PC-9 (cell line): ENCODE measurements at regions not wholly inside any gene's neighbourhood (a gene's known extent, or its start where the extent isn't known, plus 50 kb on each side); places are given as distances from the start of the nearest gene placed in this dataset.

Source experiments
- BruUV-seq: library from RNA; stranded (reverse); fragments of 400-500 nt; replicated peaks from 2 replicates; lab custom pipeline; 2021; lab: Mats Ljungman, UMichigan
- CTCF ChIA-PET: fragments of 300-600 bp; sonication (Branson Sonifier 250); formaldehyde crosslinking; loops from one replicate; lab custom pipeline; 2022; ENCODE audit warnings: antibody characterized with exemption; lab: Charles Lee
- POLR2A ChIA-PET: fragments of 300-600 bp; sonication (Branson Sonifier 250); formaldehyde crosslinking; loops from one replicate; lab custom pipeline; 2022; ENCODE audit warnings: antibody characterized with exemption; ENCODE audit not compliant: unreplicated experiment; lab: Charles Lee
- DNase-seq, 2 experiments: peaks; one replicate each; pipeline versions ENCODE4 v3.0.0 to v3.0.0-alpha.2; 2015 to 2022; ENCODE audit warnings: mixed read lengths in 1 of 2
- H2AFZ ChIP-seq: fragments of 200-600 bp; sonication (generic); 2 replicates; pipeline ENCODE4 v1.8.1; 2017; ENCODE audit warnings: antibody characterized with exemption
- H3F3A ChIP-seq: fragments of 200-600 bp; sonication (generic); 2 replicates; pipeline ENCODE4 v1.8.1; 2017; ENCODE audit warnings: antibody characterized with exemption, mild to moderate bottlenecking, low read depth; ENCODE audit not compliant: insufficient read depth
- H3K27ac ChIP-seq: fragments of 200-600 bp; sonication (generic); 2 replicates; pipeline ENCODE4 v1.6.1; 2016; ENCODE audit warnings: mixed run types
- H3K27me3 ChIP-seq: fragments of 200-600 bp; sonication (generic); 2 replicates; pipeline ENCODE4 v1.6.1; 2016; ENCODE audit warnings: low read depth, mixed run types; ENCODE audit not compliant: insufficient read depth
- H3K36me3 ChIP-seq: fragments of 200-600 bp; sonication (generic); 2 replicates; pipeline ENCODE4 v1.6.1; 2016; ENCODE audit warnings: low read depth, mixed run types
- H3K4me1 ChIP-seq: fragments of 200-600 bp; sonication (generic); replicated peaks from 2 replicates; pipeline ENCODE4 v1.6.1; 2016; ENCODE audit warnings: mixed run types; ENCODE audit not compliant: insufficient read depth
- H3K4me2 ChIP-seq: fragments of 200-600 bp; sonication (generic); 2 replicates; pipeline ENCODE4 v1.6.1; 2017; ENCODE audit warnings: mixed run types
- H3K4me3 ChIP-seq: fragments of 200-600 bp; sonication (generic); 2 replicates; pipeline ENCODE4 v1.6.1; 2016; ENCODE audit warnings: mixed run types
- H3K79me2 ChIP-seq: fragments of 200-600 bp; sonication (generic); 2 replicates; pipeline ENCODE4 v1.6.1; 2017; ENCODE audit warnings: low read depth, mixed run types
- H3K9me2 ChIP-seq: fragments of 200-600 bp; sonication (generic); 2 replicates; pipeline ENCODE4 v1.8.1; 2017; ENCODE audit warnings: mild to moderate bottlenecking; ENCODE audit not compliant: insufficient read depth
- H3K9me3 ChIP-seq: fragments of 200-600 bp; sonication (generic); 2 replicates; pipeline ENCODE4 v1.8.1; 2016; ENCODE audit warnings: low read depth; ENCODE audit not compliant: insufficient read depth
- H4K20me1 ChIP-seq: fragments of 200-600 bp; sonication (generic); 2 replicates; pipeline ENCODE4 v1.8.1; 2017; ENCODE audit not compliant: insufficient read depth
- EZH2 ChIP-seq: fragments of 200-600 bp; sonication (generic); IDR thresholded peaks from 2 replicates; pipeline ENCODE4 v1.8.0; 2017; ENCODE audit warnings: antibody characterized with exemption, low read depth
- intact Hi-C: fragments of 100-400 bp; cut with micrococcal nuclease; formaldehyde crosslinking; loops from one replicate; pipeline ENCODE4 v1.10.0; 2022; ENCODE audit not compliant: unreplicated experiment
- TF ChIP-seq, protein P1 (sequence below): fragments of 200-600 bp; sonication (generic); conservative IDR thresholded peaks from 2 replicates; pipeline ENCODE4 v1.6.1; 2017; ENCODE audit warnings: mixed run types, antibody characterized with exemption, mild to moderate bottlenecking, moderate library complexity

DNA sequence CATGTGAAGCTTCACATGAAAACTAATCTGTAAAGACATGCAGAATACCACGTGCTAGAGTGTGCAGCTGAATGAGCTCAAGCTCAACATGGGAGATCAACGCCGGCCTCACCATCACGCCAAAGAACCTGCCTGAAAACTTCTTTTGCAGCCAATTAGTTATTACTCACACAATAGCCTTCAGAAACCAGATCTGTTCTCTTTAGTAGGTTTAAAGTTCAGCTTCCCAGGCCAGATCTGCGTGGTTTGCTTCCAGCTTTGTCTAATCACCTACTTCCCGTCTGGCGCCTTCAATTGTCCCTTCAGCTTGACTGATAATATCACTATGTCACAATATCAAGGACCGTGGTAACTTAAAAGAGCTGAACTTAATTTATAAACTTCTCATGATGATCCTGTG lies 68.0 kb upstream of the ZNF236 start:
- Histone ChIP-seq H3K4me2 (no peak overlapping the region), H3K9me2 (no peaks in the 10 kb centered on the region), H3F3A (no peaks in the 10 kb centered on the region), H2AFZ (no peak overlapping the region), H3K27me3 (peaks cover 18% of the 10 kb centered on the region), H3K4me1 (no peaks in the 10 kb centered on the region), H3K4me3 (no peak overlapping the region), H4K20me1 (no peaks in the 10 kb centered on the region), H3K36me3 (no peaks in the 10 kb centered on the region), H3K79me2 (no peaks in the 10 kb centered on the region), H3K9me3 (no peaks in the 10 kb centered on the region), H3K27ac (no peak overlapping the region)
- CTCF ChIA-PET: no interaction called here
- POLR2A ChIA-PET: no interaction called here
- intact Hi-C loops: no loop called here
- BruUV-seq: no TSS peak
- TF ChIP-seq, protein P1, sequence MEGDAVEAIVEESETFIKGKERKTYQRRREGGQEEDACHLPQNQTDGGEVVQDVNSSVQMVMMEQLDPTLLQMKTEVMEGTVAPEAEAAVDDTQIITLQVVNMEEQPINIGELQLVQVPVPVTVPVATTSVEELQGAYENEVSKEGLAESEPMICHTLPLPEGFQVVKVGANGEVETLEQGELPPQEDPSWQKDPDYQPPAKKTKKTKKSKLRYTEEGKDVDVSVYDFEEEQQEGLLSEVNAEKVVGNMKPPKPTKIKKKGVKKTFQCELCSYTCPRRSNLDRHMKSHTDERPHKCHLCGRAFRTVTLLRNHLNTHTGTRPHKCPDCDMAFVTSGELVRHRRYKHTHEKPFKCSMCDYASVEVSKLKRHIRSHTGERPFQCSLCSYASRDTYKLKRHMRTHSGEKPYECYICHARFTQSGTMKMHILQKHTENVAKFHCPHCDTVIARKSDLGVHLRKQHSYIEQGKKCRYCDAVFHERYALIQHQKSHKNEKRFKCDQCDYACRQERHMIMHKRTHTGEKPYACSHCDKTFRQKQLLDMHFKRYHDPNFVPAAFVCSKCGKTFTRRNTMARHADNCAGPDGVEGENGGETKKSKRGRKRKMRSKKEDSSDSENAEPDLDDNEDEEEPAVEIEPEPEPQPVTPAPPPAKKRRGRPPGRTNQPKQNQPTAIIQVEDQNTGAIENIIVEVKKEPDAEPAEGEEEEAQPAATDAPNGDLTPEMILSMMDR: no peak
- no peak for TF ChIP-seq EZH2
- DNase-seq: no peak

DNA sequence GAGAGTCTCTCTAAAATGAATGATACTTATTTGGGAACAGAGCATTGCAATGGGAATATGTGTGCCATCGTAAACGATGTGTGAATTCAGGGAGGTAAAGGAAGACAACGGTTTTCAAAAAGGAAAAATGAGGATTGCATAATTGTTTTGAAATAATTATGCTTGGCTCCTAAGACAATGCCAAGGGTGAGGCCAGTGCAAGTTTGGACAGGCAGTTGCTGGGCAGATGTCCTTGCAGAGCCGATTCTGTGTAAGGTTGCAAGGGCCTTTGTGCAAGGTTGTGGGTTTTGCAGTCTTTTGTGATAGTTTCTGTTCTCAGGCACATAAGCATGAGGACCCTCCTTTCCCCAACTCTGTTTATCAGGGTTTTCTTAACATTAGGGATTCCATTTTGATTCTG lies 70.0 kb upstream of the ZNF236 start:
- Histone ChIP-seq H3K9me2 (no peaks in the 10 kb centered on the region), H3K79me2 (no peaks in the 10 kb centered on the region), H3K4me2 (no peak overlapping the region), H3K4me1 (no peaks in the 10 kb centered on the region), H3K9me3 (0 out of 2 replicates have a peak, but pooled peaks cover 3% of the 10 kb centered on the region), H2AFZ (no peak overlapping the region), H4K20me1 (no peaks in the 10 kb centered on the region), H3K36me3 (no peaks in the 10 kb centered on the region), H3K27me3 (peaks cover 17% of the 10 kb centered on the region), H3K27ac (no peak overlapping the region), H3K4me3 (no peak overlapping the region), H3F3A (no peaks in the 10 kb centered on the region)
- intact Hi-C loops: no loop called here
- TF ChIP-seq, protein P1: no peak
- no peak for TF ChIP-seq EZH2
- BruUV-seq: no TSS peak
- ChIA-PET POLR2A (no interaction called here), CTCF (no interaction called here)
- no peak for DNase-seq

DNA sequence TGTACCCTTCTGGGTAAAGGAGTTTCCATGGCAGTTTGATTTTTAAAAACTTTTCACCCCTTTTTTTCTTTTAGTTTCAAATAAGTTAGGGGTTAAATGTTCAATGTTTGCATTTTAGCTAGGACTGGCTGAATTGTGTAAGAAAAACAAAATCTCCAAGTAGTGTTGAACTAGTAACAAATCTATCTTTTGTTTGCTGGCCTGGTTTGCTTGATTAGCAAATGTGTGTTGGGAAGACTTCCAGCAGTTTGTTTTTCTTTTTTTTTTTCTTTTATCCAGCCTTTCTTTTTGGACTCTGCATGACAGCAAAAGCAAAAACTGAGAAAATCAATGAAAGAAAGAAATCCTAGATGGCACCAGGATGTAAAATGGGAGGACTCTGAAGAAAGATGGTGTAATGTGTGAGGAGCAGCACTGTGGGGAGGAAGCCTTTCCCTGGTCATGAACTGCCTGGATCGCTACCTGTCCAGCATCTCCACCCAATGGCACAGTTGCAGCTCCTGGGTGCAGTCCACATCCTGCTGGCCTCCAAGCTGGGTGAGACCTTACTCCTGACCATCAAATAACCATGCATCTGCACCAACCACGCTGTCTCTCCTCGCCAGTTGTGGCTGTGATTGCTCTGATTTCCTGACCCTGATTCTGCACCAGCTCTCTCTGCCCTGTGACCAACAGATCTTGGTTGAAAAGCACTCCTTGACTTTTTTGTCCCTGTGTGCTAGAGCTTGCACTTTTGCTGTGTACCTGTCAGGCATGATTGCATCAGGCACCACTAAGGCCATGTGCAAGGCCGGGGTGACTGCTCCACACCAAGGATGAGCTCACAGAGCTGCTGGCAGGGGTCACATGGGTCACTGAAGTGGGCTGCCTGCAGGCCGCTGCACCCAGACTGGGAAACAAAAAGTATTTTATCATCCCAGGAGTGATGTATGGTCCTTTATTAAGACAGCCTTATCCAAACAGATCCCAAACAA lies 71.2 kb upstream of the ZNF236 start:
- Histone ChIP-seq H3K9me3 (0 out of 2 replicates have a peak, but pooled peaks cover 3% of the 10 kb centered on the region), H3K4me2 (no peak overlapping the region), H3K9me2 (no peaks in the 10 kb centered on the region), H2AFZ (no peak overlapping the region), H3K4me3 (no peak overlapping the region), H3K79me2 (no peaks in the 10 kb centered on the region), H4K20me1 (no peaks in the 10 kb centered on the region), H3K36me3 (no peaks in the 10 kb centered on the region), H3F3A (no peaks in the 10 kb centered on the region), H3K4me1 (no peaks in the 10 kb centered on the region), H3K27ac (no peak overlapping the region), H3K27me3 (peaks cover 17% of the 10 kb centered on the region)
- no peak for TF ChIP-seq EZH2
- TF ChIP-seq, protein P1: no peak
- BruUV-seq: no TSS peak
- POLR2A ChIA-PET: no interaction called here
- no peak for DNase-seq
- CTCF ChIA-PET: interaction anchor here (0.6 kb wide), 1 partner anchor 239 kb away, joined by 3 read pairs; no protein-coding TSS in a partner anchor
- intact Hi-C loops: no loop called here
